Middle frontal gyrus (tissue), 1 donor: ENCODE measurements at regions not wholly inside any gene's neighbourhood (a gene's known extent, or its start where the extent isn't known, plus 50 kb on each side); places are given as distances from the start of the nearest gene placed in this dataset.

Source experiments
- DNase-seq: peaks from one replicate; pipeline ENCODE4 v3.0.0-alpha.2; 2015; ENCODE audit warnings: low spot score; ENCODE audit errors: extremely low spot score

- no peak for DNase-seq
Observed at GRCh38 chr10:129375912-129376311, 91.1 kb upstream of the MGMT start.

GRCh38 chr10:129380279-129380678 is 86.8 kb upstream of the MGMT start:
- no peak for DNase-seq

- DNase-seq = no peak
Observed at GRCh38 chr10:129381741-129382140, 85.3 kb upstream of the MGMT start.

- no peak for DNase-seq
Observed at GRCh38 chr10:129382401-129382800, 84.6 kb upstream of the MGMT start.

- DNase-seq = no peak
Observed at GRCh38 chr10:129383651-129384050, 83.4 kb upstream of the MGMT start.

GRCh38 chr10:129385600-129385999 is 81.4 kb upstream of the MGMT start:
- no peak for DNase-seq

GRCh38 chr10:129386415-129387257 is 80.4 kb upstream of the MGMT start:
- DNase-seq = no peak

- DNase-seq = no peak
Observed at GRCh38 chr10:129387258-129387525, 79.8 kb upstream of the MGMT start.

- DNase-seq = no peak
Observed at GRCh38 chr10:129388435-129388834, 78.6 kb upstream of the MGMT start.

- DNase-seq = no peak
Observed at GRCh38 chr10:129389194-129389593, 77.8 kb upstream of the MGMT start.

GRCh38 chr10:129390147-129390546 is 76.9 kb upstream of the MGMT start:
- DNase-seq = no peak

- DNase-seq = no peak
Observed at GRCh38 chr10:129390726-129391125, 76.3 kb upstream of the MGMT start.

GRCh38 chr10:129391464-129391863 is 75.6 kb upstream of the MGMT start:
- no peak for DNase-seq

GRCh38 chr10:129392855-129393254 is 74.2 kb upstream of the MGMT start:
- DNase-seq = no peak

- DNase-seq = no peak
Observed at GRCh38 chr10:129393812-129394211, 73.2 kb upstream of the MGMT start.

- no peak for DNase-seq
Observed at GRCh38 chr10:129394518-129395328, 72.3 kb upstream of the MGMT start.

GRCh38 chr10:129396021-129396722 is 70.9 kb upstream of the MGMT start:
- DNase-seq = no peak

GRCh38 chr10:129397198-129397974 is 69.7 kb upstream of the MGMT start:
- DNase-seq = no peak

- DNase-seq = no peak
Observed at GRCh38 chr10:129398711-129399141, 68.3 kb upstream of the MGMT start.

GRCh38 chr10:129400426-129400825 is 66.6 kb upstream of the MGMT start:
- no peak for DNase-seq

GRCh38 chr10:129402459-129402858 is 64.6 kb upstream of the MGMT start:
- DNase-seq = no peak
